NCI-H82 treated with DMSO at 0.1 percent for 48 hours (cell line): ENCODE measurements at regions not wholly inside any gene's neighbourhood (a gene's known extent, or its start where the extent isn't known, plus 50 kb on each side); places are given as distances from the start of the nearest gene placed in this dataset.
A peak's percentile ranks its signal among the peaks of the same experiment; 100 is the strongest.

Experiments
- DNase-seq: peaks from one replicate; lab custom pipeline; 2025; ENCODE audit not compliant: unreplicated experiment; lab: John Stamatoyannopoulos, UW

DNA sequence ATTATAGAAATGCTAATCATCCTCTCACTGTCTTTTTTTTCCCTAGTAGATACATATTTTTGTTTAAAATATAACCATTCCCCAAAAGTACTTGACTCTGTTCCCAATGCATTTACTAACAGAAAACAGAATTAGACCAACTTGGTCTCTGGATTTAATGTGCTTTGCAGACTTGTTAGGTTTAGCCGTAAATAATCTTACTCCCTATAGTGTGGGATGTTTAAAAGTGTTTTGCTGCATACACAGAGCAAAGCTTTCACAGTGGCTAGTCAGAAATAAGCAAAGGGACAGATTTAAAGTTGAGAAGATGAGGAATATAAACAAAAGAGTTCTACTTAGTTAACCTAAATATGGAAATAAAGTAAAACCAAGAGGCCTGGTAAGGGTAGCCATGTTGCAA is 527.5 kb downstream of the HDGFL1 start:
- no peak for DNase-seq

DNA sequence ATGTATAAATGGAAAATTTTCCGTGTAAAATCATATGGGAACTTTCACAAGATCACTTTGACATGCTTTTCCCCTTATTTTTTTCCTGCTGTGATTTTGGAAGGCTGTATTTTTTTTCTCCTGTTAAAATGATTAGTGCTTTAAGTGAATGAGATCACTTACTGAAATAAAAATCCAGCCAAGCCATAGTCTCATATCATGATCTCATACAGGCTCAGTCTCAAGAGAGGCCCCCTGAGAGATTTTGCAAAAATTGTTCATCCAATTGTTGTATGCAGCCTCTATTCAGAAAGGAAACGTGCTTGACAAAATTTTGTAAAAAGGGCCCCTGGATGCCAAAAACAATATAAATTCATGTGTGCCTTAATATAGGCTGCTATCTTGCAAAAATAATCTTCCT is 528.2 kb downstream of the HDGFL1 start:
- DNase-seq = no peak

DNA sequence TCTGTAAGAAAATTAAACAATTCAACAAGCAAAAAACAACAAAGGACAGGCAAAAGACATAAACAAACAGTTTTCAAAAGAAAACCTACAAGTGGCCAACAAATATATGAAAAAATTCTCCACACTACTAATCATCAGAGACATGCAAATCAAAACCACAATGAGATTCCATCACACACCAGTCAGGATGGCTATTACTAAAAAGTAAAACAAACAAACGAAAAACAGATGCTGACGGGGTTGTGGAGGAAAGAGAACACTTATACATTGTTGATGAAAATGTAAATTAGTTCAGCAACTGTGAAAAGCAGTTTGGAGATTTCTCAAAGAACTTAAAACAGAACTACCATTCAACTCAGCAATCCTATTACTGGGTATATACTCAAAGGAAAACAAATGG is 537.6 kb downstream of the HDGFL1 start:
- no peak for DNase-seq

DNA sequence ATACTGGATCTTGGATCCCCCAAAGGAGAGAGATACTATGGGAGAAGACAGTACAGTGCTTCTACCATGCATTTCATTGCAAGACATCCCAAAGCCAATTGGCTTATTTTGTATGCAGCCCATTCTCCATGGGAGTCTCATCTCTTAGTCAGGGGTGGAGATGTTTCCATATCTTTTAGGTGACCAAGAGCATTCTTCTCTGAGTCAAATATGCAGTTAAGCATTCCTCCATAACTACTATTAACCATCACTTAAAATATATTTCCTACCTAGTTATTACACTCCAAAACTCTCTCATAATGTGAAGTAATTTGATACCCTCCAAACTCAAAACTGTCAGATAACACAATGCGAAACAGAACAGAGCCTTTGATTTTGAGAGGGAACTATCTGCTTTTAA is 542.6 kb downstream of the HDGFL1 start:
- DNase-seq = no peak

DNA sequence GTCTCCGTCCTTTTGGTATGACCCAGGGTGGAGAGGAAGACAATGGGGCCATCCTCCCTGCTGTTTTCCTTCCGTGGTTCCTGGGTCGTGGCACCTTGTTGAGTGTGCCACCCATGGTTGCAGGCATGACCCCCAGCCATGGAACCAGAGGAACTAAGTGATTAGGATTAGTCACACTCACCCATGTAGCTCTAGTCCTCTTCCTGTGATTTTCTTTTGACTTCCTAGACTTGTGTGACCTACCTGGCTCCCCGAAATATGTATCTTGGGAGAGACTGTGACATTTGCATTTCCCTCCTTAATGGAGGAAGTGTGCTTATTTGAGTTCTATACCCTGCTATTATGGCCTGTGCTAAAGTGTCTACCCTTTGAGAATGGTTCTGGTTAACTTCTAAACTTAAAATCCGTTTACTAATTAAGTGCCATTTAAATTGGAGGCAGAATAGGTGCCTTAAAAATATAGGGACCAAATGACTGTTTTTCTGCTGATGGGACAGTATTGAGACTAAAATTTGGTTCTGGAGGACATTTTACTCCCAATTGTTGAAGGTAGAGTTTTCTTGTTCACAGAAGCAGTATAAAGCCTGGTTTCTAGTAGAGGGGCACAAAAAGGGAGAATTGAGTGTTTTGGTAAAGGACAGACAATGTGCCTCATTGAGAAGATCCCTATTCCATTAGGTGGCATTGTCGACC is 545.6 kb downstream of the HDGFL1 start:
- no peak for DNase-seq

DNA sequence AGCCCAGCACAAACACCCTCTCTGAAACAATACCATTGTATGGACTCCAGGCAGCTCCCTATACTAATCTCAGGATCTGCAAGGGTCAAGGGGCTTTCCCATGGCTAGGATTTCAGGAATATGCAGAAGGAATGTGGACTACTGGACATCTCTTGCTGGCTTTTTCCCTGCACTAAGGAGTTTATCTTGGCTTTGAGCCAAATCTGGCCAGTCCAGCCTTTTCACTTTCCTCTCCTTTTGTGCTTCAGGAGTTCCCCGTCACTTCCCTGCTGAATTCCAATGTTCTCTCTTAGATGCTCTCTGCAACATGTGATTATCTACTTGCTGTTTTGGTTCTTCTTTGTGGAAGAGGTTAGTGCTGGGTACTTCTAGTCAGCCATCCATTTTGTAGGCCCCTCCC is 568.2 kb downstream of the HDGFL1 start:
- no peak for DNase-seq

DNA sequence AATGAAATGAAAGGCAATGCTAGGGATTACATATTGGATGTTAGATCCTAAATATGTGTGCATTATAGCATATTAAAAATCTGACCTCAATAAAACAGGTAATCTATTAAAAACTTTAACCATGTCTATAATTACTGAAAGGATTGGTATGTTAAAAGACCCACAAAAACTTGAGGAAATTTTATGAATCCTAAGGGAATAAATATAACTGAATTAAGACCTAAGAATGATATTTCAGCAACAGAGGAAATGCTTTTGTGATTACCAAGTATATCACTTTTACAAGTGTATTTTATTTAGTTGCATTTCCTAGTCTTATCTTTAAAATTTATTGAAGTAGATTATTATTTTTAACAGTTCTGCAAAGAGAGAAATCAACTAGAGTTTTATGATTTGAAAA is 571.5 kb downstream of the HDGFL1 start:
- DNase-seq = no peak

DNA sequence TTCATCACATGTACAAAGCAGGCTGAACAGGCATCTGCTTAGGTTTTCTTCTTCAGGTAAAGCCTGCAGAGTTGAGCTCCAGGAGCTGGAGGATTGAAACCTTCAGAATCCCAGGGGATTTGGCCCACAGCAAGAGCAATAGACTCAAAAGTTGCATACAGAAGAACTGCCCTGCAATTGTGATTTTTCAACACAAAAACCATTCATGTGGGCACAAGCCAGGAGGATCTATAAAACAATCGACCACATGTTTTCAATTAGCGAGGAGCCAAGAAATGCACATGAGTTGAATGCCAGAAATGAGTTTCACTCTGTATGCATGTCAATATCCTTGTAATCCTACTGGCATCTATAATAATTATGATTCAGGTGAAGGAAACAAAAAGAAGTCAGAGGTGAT is 576.4 kb downstream of the HDGFL1 start:
- no peak for DNase-seq

DNA sequence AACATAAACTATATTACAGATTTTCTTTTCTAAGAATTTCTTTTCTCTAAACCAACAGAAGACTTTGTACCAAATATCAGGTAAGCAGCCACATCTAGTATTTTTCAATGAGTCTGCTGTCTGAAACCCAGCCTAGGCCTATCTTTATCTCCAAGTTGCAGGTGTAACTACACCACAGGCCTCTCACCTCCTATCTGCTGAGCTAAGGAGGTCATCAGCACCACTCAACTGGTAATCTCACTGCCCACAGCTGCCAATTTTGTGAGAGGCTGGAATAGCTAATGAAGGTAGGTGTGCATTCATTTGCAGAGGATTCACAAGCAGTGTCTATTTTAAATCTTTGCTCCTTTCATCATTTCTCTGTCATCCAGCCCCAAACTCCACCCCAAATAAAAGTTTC is 584.8 kb downstream of the HDGFL1 start:
- no peak for DNase-seq

DNA sequence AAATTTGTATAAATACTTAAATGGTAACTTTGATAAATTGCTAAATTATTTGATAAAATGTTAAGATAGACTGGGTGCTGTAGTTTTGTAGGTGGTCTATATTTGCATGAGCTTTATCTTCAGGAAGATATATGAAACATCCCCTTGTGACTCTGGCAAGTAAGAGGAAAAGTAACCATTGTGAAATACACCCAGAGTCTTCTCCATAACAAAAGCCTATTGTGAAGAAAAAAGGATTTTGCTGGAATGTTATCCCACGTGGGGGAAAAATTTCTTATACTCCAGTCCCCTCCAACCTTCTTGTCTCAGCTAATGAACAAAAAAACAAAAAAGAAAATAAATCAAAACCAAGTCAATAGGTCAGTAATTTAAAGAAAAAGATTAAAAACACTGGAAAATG is 600.7 kb downstream of the HDGFL1 start:
- no peak for DNase-seq

DNA sequence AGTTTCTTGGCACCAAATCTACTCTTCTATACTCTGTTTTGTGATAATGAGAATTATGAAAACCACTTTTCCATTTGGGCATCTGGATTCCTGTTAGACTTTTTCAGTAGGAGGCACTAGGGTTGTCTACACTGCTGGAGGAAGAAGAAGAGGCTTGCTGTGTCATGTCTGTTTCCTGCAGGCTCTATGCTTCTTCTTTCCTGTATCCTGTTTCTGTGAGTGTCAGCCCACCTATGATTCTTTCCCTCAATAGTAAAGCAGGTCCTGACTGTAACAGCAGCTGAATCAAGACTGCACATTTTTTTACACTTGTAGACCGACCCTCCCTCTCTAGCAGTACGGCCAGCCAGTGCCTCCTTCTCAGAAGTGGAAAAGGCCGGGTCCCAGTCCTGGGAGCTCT is 603.9 kb downstream of the HDGFL1 start:
- no peak for DNase-seq

DNA sequence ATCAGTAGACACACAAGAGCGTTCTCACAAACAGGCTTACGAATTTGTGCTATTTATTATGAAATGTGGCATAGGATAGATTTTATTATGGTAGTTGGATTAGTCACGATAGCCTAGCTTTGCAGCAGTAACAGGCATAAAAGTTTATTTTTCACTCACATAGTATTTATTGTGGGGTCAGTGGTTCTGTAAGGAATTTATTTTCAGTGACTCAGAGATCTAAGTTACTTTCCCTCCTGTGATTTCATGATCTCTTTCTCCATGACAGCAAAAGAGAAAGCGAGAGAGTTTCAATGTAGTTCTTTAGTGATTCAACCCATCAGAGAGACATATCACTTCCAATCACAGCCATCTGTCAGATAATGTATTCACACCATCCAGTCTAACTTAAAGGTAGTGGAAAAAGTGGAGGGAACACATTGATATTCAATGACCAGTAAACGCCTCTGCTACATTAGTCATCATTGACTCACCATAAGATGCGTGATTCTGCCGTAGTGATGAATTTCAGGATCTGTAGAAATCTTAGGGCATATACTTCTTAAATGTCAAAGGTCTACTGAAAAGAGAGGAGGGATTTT is 605.5 kb downstream of the HDGFL1 start:
- DNase-seq = no peak

DNA sequence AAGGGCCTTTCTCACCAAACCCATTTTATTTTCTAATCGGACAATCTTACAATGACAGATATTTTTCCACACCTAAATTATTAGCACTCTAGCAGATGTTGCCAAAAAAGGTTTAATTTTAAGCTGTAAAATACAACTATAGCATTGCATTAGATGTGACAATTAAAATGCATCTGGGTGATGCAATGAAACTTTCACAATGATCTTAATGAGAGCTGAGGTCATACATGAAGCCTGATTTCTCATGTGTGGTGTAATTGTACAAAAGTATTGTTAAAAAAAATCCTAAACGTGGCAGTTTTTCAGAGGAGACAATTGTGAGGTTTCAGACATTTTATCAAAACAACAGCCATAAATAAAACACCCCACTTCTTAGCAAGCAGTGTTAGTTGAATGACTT is 606.0 kb downstream of the HDGFL1 start:
- DNase-seq = no peak

DNA sequence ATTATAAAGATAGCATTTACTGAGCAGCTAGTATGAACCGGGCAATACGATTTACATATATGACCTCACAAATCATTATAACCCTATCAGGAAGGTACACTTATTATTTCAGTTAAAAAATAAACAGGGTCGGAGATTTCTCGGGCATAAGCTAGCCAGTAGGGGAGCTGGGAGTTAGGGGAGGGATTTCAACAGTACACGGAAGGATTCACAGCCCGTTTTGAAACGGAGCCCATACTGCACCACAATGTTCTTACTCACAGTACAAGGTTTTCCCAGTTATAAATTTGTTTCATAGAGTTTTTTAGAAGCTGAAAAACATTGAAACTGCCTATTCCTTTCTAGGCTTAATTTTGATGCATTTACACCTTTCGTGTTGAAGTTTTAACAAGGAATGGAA is 607.1 kb downstream of the HDGFL1 start:
- no peak for DNase-seq

DNA sequence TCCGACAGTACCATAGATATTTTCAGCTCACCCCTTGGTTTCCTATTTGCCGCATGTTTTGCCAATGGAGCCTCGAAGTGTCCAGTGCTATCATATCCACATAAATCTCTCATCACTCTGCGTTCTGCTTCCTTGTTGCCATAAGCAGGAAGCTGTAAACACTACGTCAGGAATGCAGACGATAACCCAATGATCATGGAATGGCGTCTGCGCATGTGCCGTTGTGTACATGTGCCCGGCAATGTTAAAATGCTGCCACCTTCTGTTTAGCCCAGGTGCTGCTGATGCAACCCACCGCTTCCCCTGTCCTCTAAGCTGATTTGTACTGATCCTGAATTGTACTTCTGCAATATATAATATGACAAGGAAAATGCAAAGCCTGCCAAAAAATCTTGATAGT is 607.5 kb downstream of the HDGFL1 start:
- no peak for DNase-seq

DNA sequence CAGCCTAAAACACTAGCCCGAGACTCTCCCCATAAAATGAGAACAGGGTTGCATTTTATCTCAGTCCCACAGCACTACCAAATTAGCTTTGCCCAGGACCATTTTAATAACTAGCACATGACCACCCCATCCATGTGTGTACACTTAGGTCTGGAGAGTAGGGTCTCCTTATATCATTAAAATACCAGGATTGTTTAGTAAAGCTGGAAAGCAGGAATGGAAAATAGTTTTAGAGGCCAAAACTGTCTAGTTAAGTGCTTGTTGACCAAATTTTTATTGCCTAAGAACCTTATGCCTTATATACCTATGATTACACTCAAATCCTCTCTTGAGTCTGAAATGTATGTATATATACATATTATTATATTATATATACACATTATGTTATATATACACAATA is 608.4 kb downstream of the HDGFL1 start:
- DNase-seq = no peak

DNA sequence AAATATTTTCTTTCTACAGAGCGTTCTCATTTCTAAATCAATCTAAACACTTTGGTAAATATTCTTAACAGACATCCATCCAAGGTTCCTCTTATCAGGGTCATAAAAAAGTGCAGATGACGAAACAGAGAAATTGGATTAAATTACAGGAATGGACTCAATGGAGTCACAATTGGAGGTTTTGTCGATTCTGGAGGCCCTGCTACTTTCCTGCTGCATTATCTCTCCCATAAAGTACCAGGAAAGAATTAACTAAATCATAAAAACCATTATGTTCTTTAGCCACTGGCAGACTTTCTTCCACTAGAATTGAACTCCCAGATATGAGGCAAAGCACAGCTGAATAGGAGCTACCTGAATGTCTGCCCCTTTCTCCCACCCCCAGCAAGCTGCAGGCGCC is 610.6 kb downstream of the HDGFL1 start:
- DNase-seq = peak; percentile 77

DNA sequence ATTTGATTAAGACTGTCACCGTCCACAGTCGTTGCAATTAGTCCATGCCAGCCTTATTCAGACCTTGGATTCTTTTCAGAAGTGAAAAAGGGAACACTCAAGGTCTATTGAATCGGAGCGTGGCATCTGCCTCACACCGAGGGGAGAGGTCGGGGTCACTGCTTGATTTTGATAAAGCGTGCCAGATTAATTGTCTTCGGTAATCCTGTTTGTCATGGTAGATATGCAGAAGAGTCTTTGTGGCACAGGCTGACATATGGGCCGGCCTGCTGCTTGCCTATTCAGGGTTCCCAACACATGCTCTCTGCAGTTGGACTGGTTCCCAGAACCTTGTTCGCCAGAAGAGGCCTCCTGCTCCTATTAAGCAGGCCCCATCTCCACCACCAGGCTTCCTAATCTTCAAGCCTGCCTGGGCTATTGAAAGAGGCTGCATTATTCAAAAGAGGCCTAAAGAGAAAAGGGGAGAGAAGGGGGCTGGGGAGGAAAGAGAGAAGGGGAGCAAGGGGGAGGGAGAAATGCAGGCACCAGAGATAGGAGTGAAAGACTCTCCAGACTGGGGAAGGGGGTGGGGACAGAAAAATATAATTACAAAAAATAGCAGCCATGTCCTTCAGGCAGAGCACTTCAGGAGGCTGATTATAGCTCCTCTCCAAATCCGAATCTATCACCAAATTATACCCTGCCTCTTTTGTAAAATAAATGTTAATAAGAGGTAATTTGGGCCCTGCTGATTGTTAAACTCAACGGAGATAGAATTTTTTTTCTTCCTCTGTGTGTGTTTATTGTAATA is 611.3 kb downstream of the HDGFL1 start:
- DNase-seq = peak; percentile 100

DNA sequence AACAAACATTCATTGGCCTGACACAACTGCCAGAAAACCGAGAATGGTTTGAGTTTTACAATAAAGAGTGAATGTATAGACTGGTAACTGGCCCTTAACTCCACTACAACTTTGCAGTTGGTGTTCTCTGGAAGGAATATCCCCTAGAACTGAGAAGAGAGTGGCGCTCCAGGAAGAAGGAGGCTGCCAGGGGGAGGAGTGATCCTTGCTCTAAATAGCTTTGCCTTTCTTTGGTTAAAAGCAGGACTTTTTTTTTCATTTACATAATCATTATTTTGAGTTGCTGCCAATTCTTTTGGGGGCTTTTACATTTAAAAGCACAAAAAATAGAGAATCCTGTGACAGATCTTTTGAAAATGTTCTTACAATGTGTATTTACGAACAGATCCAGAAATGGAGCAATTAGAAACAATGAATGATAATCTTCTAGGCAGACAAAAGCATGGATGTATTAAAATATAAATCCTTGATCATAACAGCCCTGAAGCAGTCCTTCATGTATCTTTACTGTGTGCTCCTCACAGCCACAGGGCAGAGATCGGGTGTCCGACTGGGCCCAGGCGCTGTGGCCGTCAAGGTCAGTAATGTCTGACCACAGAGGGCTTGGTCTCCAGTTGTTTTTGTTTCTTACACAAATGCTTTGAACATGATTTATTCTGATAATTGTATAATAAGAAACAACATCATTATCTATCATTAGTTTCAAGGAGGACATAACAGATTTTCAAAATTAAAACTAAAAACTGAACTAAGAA is 612.2 kb downstream of the HDGFL1 start:
- DNase-seq = peak; percentile 37

DNA sequence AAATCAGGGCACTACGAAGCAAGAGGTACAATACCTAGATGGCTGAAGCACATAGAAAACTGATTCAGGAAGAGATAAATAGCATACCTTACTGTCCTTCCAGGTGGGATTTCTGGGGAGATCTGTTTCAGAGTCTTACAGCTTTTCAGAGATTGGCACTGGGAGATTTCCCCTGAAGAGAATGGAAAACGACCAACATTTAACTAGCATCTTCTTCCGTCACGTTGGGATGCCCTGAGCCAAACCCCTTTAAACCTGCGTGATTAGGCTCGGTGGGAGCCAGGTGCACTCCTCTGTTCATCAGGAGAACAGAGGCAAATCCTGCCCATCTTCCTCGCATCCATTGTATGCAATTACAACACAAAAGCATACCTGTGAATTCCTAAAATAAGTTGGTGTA is 614.5 kb downstream of the HDGFL1 start:
- DNase-seq = no peak

DNA sequence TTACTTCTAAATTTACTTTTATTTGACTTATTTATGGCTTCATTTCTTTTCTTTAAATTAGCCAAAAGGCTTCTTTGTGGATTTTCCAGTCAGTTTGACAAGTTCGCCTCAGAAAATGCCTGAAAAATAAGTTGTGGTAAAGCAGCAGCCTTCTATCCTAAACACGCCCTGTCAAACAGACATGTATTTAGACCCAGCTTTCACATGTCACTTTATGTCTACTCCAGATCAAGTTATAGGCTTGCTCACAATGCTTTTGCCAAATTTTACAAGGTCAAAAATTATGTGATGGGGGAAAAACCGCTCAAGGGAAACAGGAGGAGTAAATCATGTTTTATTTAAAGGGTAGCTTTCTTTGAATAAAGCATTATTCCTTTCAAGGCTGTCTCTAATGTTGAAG is 615.0 kb downstream of the HDGFL1 start:
- DNase-seq = no peak

DNA sequence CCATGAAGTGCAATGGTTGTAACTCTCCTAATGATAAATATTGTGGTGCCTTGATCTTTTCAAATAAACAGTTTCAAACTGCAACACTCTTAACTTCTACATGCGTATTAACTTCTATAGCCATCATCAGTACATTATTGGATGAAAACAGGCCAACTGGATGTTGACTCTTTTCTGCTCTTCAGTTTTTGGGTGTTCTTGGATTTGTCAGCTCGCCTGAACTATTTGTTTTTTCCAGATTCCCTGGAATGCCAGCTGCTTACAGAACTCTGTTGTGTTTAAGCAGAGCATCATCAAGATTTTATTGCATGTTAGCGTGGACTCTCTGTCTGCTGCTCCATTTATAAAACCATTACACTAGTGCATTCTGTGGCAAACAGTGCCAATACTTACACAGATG is 626.1 kb downstream of the HDGFL1 start:
- no peak for DNase-seq
